ENCODE measurements at regions not wholly inside any gene's neighbourhood (a gene's known extent, or its start where the extent isn't known, plus 50 kb on each side); places are given as distances from the start of the nearest gene placed in this dataset.
"Not testable (repeated sequence)": the region's sequence is repeated elsewhere in the genome, so short reads cannot be mapped to it uniquely, and the experiment has no call there.

DNA sequence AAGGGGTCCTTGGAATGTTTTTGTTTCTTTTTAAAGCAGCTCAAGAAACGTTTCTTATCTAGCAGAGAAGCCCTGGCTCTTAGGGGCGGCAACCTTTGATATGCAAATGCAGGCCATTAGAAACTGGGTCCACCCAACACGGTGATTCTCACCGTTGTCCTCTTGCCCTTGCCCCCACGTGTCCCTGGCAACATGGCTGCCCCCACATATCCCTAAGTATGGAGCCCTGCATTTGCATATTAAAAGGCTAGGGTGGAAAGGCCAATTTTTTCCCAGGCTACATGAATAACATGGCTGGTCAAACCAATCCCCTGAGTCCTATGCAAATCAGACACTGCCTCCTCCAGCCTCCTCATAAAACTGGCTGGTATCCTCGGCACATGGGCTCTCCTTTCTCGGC is 230.1 kb upstream of the SPOPL start:
- POLR2A ChIA-PET, result no interaction called here
- H3K4me3 ChIP-seq (ENCODE audit: low read depth, low read length), result no peak overlapping the region
- TF ChIP-seq CTCF (IDR thresholded peaks at IDR 0.05; ENCODE audit: insufficient read depth, low read length, missing control alignments), result no peak
- CTCF ChIA-PET, result no interaction called here
- no peak for DNase-seq (ENCODE audit: low read depth, low spot score)

DNA sequence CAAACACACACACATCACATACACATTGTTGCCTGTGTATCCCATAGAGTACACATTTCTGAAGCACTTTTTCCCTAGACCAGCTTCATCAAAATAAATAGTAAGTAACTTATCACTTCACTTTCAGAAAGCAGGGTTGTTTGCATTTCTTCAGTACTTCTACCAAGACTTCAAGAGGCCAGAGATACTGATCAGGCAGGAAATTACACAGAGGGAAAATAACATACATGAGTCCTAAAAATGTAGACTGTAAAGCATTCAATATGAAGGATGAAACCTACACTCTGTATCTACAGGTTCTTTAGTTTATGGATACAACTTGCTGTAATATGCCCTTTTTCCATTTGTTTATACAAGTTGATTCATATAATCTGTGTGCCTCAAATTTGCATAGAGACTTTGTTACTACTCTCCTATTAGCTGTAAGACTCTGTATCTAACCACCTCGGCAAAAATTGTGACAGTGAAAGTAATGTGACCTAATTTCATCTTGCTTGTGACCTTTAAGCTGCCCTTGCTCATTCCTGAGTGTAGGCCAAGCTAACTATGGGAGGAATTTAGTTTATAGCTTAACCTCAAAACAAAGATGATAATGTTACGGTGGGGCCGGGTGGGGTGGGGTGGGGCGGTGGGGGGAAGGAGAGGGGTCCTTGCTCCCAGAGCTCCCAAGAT is 228.9 kb upstream of the SPOPL start:
- DNase-seq (ENCODE audit: low read depth, low spot score), result no peak
- CTCF ChIA-PET, result no interaction called here
- TF ChIP-seq CTCF (IDR thresholded peaks at IDR 0.05; ENCODE audit: insufficient read depth, low read length, missing control alignments), result no peak
- POLR2A ChIA-PET, result no interaction called here
- no peak overlapping the region for H3K4me3 ChIP-seq (ENCODE audit: low read depth, low read length)

GRCh38 chr2:138273280-138273679 is 228.3 kb upstream of the SPOPL start:
- CTCF ChIA-PET; DNase-seq (ENCODE audit: low read depth, low spot score); H3K4me3 ChIP-seq (ENCODE audit: low read depth, low read length); POLR2A ChIA-PET: not testable (repeated sequence)

DNA sequence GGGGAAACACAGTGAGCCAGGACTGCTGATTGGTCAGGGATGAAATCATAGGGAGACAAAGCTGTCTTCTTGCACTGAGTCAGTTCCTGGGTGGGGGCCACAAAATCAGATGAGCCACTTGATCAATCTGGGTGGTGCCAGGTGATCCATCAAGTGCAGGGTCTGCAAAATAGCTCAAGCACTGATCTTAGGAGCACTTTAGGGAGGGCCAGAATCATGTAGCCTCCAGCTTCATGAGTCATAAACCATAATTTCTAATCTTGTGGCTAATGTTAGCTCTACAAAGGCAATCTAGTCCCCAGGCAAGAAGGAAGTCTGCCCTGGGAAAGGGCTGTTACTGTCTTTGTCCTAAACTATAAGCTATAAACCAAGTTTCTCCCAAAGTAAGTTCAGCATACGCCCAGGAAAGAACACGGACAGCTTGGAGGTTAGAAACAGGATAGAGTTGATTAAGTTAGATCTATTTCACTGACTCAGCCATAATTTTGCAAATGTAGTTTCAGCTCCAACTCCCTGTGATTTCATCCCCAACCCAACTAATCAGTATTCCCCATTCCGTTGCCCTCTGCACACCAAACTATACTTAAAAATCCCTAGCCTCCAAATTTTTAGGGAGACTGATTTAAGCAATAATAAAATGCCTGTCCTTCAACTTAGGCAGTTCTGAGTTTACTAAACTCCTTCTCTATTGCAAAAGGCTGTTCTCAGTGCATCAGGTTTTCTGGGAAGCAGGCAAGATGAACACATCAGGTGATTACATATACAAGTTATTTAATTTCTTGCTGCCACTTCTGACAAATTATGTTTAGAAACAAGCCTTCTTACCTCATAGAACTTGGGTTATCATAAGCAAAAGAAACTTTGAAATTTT is 226.9 kb upstream of the SPOPL start:
- POLR2A ChIA-PET, result no interaction called here
- TF ChIP-seq CTCF (IDR thresholded peaks at IDR 0.05; ENCODE audit: insufficient read depth, low read length, missing control alignments), result no peak
- CTCF ChIA-PET, result no interaction called here
- H3K4me3 ChIP-seq (ENCODE audit: low read depth, low read length), result no peak overlapping the region
- DNase-seq (ENCODE audit: low read depth, low spot score), result no peak

GRCh38 chr2:138275292-138275690 is 226.3 kb upstream of the SPOPL start:
- CTCF ChIA-PET, result no interaction called here
- DNase-seq (ENCODE audit: low read depth, low spot score), result no peak

GRCh38 chr2:138275881-138276280 is 225.7 kb upstream of the SPOPL start:
- no peak for TF ChIP-seq CTCF (IDR thresholded peaks at IDR 0.05; ENCODE audit: insufficient read depth, low read length, missing control alignments)
- ChIA-PET CTCF (no interaction called here), POLR2A (no interaction called here)
- no peak for DNase-seq (ENCODE audit: low read depth, low spot score)
- no peak overlapping the region for H3K4me3 ChIP-seq (ENCODE audit: low read depth, low read length)

More at GRCh38 chr2:138275292-138275690, 226.3 kb upstream of the SPOPL start:
- no peak overlapping the region for H3K4me3 ChIP-seq (ENCODE audit: low read depth, low read length)
- TF ChIP-seq CTCF (IDR thresholded peaks at IDR 0.05; ENCODE audit: insufficient read depth, low read length, missing control alignments), result no peak
- POLR2A ChIA-PET, result no interaction called here
